Ovary (tissue), 3 donors: ENCODE measurements at regions not wholly inside any gene's neighbourhood (a gene's known extent, or its start where the extent isn't known, plus 50 kb on each side); places are given as distances from the start of the nearest gene placed in this dataset.

Experiments
- CTCF ChIP-seq, 3 donors: fragments of 450-650 bp in 2 of 3; fragments of 200-600 bp in 1 of 3; IDR thresholded peaks; one replicate each; pipeline versions ENCODE4 v1.5.1 to v1.8.0; 2016 to 2022; ENCODE audit warnings: antibody characterized with exemption in 3 of 3, mild to moderate bottlenecking in 1 of 3
- POLR2A ChIP-seq: fragments of 450-650 bp; IDR thresholded peaks from one replicate; pipeline ENCODE4 v1.6.1; 2017; ENCODE audit warnings: antibody characterized with exemption, mild to moderate bottlenecking, moderate library complexity
- donor health status: DM: no; HTN: no; CAD: no.

GRCh38 chr12:77571127-77571526 is 259.6 kb upstream of the NAV3 start:
- no peak for TF ChIP-seq CTCF (IDR thresholded peaks at IDR 0.05)
- no peak for TF ChIP-seq POLR2A
